Transverse colon (tissue), 4 donors: ENCODE measurements at regions not wholly inside any gene's neighbourhood (a gene's known extent, or its start where the extent isn't known, plus 50 kb on each side); places are given as distances from the start of the nearest gene placed in this dataset.

Experiments
- CTCF ChIP-seq, 5 experiments: fragments of 200-600 bp in 3 of 5; fragments of 450-650 bp in 2 of 5; sonication (generic) in 3 of 5; IDR thresholded peaks; 1 replicate in 2 of 5; 2 replicates in 3 of 5; pipeline ENCODE4 v1.5.1; 2016 to 2017; ENCODE audit warnings: antibody characterized with exemption in 5 of 5, inconsistent platforms in 3 of 5, mild to moderate bottlenecking in 2 of 5, moderate library complexity in 1 of 5
- EP300 ChIP-seq: sonication (generic); formaldehyde crosslinking; IDR thresholded peaks from one replicate; pipeline ENCODE4 v1.6.1; 2017; ENCODE audit warnings: antibody characterized with exemption, low read depth
- POLR2AphosphoS5 ChIP-seq, 3 donors: sonication (generic); formaldehyde crosslinking; IDR thresholded peaks; one replicate each; pipeline ENCODE4 v1.6.1; 2016; ENCODE audit warnings: antibody characterized with exemption in 3 of 3

DNA sequence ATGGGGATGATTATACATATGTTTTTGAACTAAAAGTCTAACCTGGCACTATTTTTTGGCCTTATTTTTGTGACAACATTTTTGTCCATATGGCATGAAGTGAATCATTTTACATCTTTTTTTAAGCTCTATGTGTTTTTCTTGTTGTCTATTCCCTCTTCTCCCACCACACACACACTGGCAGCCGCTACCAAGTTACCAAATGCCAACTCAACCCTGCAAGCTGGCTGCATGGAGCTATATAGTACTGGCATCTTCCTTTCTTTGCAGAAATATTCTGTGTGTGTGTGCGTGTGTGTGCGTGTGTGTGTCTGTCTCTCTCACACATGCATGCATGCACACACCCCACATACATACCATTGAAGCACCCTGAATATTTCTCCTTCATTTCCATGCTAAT, 278.9 kb upstream of the SOX5 start:
- TF ChIP-seq POLR2AphosphoS5 (IDR thresholded peaks at IDR 0.05) (no peak), EP300 (no peak), CTCF (IDR thresholded peaks at IDR 0.05) (no peak)
